ENCODE measurements at regions not wholly inside any gene's neighbourhood (a gene's known extent, or its start where the extent isn't known, plus 50 kb on each side); places are given as distances from the start of the nearest gene placed in this dataset.

DNA sequence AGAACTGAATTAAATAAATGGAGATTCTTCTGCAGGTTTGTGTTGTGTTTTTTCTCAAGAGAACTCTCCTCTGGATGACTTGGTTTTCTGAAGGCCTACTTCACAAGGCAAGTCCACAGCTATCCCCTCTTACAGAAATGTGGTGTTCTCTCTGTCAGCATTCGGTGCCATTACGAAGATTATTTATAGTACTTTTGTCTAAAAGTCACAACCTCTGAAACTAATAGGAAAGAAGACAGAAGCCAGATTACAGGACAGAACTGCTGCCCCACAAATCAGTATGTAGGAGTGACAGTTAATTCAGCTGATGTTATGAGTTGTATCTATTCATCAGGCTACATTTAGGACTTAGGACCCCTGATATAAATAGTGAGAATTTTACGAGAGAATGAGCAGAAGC lies 413.5 kb downstream of the TMX3 start:
- Histone ChIP-seq H3K27ac (no peak overlapping the region), H3K4me3 (no peak overlapping the region), H3K36me3 (no peaks in the 10 kb centered on the region), H3K27me3 (no peaks in the 10 kb centered on the region), H3K9me3 (no peaks in the 10 kb centered on the region), H3K4me1 (no peaks in the 10 kb centered on the region)
- ATAC-seq = no peak
- no peak for DNase-seq
- TF ChIP-seq, protein P1, sequence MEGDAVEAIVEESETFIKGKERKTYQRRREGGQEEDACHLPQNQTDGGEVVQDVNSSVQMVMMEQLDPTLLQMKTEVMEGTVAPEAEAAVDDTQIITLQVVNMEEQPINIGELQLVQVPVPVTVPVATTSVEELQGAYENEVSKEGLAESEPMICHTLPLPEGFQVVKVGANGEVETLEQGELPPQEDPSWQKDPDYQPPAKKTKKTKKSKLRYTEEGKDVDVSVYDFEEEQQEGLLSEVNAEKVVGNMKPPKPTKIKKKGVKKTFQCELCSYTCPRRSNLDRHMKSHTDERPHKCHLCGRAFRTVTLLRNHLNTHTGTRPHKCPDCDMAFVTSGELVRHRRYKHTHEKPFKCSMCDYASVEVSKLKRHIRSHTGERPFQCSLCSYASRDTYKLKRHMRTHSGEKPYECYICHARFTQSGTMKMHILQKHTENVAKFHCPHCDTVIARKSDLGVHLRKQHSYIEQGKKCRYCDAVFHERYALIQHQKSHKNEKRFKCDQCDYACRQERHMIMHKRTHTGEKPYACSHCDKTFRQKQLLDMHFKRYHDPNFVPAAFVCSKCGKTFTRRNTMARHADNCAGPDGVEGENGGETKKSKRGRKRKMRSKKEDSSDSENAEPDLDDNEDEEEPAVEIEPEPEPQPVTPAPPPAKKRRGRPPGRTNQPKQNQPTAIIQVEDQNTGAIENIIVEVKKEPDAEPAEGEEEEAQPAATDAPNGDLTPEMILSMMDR (IDR thresholded peaks at IDR 0.05) = no peak
- intact Hi-C loops (cut with DNase I) = no loop called here

DNA sequence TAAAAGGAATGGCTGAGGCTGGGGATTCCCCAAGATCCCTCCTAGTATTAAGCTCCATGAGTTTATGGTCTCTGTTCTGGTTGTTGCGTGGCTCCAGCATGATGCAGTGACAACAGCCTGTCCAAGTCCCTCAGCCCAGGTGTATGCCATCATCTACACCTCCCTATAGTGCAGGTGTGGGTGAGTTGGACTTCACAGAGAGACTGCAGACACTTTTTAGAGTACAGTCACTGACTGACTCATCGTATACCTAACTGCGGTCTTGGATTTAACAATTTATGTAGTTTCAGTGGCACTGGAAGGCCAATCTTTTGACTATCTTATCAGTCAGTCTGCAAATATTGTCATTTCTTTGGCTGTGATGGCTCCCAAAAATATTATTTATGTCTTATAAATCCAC lies 415.0 kb downstream of the TMX3 start:
- Histone ChIP-seq H3K36me3 (no peaks in the 10 kb centered on the region), H3K27me3 (no peaks in the 10 kb centered on the region), H3K4me3 (no peak overlapping the region), H3K27ac (no peak overlapping the region), H3K9me3 (peaks cover 0 to 2% of the 10 kb centered on the region in 2 donors), H3K4me1 (no peaks in the 10 kb centered on the region)
- ATAC-seq (no peak), DNase-seq (no peak)
- intact Hi-C loops (cut with DNase I) = no loop called here
- TF ChIP-seq, protein P1 (IDR thresholded peaks at IDR 0.05) = no peak

DNA sequence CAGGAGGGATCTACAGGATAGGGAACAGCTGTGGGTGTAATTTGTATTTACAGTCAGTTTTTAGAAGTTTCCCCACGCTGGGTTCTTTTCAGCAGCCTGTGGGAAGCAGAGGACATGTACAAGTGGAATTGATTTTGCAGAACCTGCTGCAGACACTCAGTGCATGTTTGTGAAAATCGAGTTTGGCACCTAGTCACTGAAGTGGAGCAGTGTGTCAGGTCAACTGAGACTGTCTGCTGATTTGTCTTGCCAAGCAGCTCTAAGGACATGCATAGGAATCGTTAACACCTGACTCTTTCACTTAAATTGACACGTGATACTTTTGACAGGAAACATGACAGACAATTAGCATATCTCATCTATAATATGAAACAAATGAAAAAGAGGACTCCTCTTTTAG lies 416.6 kb downstream of the TMX3 start:
- DNase-seq = no peak
- H3K4me1 ChIP-seq = no peaks in the 10 kb centered on the region
- intact Hi-C loops (cut with DNase I) = no loop called here
- ATAC-seq = no peak
- TF ChIP-seq, protein P1 (IDR thresholded peaks at IDR 0.05) = no peak
- H3K36me3 ChIP-seq = no peaks in the 10 kb centered on the region
- no peaks in the 10 kb centered on the region for H3K27me3 ChIP-seq
- H3K27ac ChIP-seq = no peak overlapping the region
- no peak overlapping the region for H3K4me3 ChIP-seq
- peaks cover 0 to 9% of the 10 kb centered on the region in 2 donors for H3K9me3 ChIP-seq

DNA sequence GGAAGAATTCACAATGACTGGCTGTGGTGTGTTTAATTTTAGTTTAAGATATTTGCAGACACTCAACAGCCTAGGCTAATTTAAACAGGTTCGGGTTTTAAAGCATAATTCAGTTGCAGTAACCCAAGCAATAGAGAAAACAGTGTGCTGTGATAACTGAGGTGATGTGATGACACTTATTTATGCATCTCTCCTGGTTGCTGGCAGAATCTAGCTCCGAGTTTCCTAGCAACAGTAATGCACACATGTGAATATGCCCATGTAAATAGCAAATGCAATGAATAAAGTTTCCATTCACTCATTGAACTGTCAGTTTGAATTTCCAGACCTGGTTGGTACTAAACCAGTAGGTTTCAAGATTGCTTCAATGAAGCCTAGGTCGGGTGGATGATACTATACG lies 426.5 kb downstream of the TMX3 start:
- Histone ChIP-seq H3K4me3 (no peak overlapping the region), H3K36me3 (no peaks in the 10 kb centered on the region), H3K9me3 (peaks cover 0 to 8% of the 10 kb centered on the region in 2 donors), H3K27ac (no peak overlapping the region), H3K27me3 (no peaks in the 10 kb centered on the region), H3K4me1 (no peaks in the 10 kb centered on the region)
- TF ChIP-seq, protein P1 (IDR thresholded peaks at IDR 0.05) = no peak
- intact Hi-C loops (cut with DNase I) = no loop called here
- ATAC-seq = no peak
- no peak for DNase-seq

DNA sequence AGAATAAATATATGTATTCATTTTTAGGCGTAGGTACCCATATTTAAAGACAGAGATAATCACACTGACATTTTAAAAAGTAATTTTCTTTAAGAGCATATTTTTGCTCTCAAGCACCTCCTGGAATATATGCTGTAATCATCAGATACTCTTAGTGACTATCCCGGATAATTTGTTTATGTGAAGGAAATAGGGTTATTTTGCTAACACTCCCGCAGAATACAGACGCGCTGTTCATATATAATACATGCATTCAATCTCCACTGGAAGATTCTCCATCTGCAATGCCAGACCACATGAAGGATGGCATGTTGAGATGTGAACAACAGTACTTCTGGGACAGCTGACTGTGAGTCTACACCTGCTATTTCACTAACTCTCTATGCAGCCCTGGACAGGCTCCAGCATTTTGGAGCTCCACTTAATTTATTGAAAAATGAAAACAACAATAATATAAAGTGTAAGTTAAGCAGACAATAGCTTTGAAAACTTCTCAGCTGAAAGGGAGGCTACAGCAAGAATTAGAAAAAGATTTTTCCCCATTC lies 430.6 kb downstream of the TMX3 start:
- DNase-seq (no peak), ATAC-seq (no peak)
- intact Hi-C loops (cut with DNase I) = no loop called here
- no peak overlapping the region for H3K27ac ChIP-seq
- TF ChIP-seq, protein P1 (IDR thresholded peaks at IDR 0.05) = no peak
- no peak overlapping the region for H3K4me3 ChIP-seq
- H3K27me3 ChIP-seq = no peaks in the 10 kb centered on the region
- no peaks in the 10 kb centered on the region for H3K9me3 ChIP-seq
- no peaks in the 10 kb centered on the region for H3K36me3 ChIP-seq
- no peaks in the 10 kb centered on the region for H3K4me1 ChIP-seq

Data from left lung (tissue), 4 donors.